Upper lobe of left lung (tissue), 4 donors: ENCODE measurements at regions not wholly inside any gene's neighbourhood (a gene's known extent, or its start where the extent isn't known, plus 50 kb on each side); places are given as distances from the start of the nearest gene placed in this dataset.

ENCODE experiments used
- CTCF ChIP-seq, 6 experiments: fragments of 450-650 bp in 4 of 6; fragments of 200-600 bp in 2 of 6; sonication (generic) in 2 of 6; IDR thresholded peaks; one replicate each; pipeline ENCODE4 v1.5.1; 2016 to 2019; ENCODE audit warnings: antibody characterized with exemption in 6 of 6
- EP300 ChIP-seq, 4 donors: sonication (generic); formaldehyde crosslinking; IDR thresholded peaks; one replicate each; pipeline ENCODE4 v1.5.1; 2017; ENCODE audit warnings: antibody characterized with exemption in 4 of 4, control low read depth in 2 of 4
- POLR2AphosphoS5 ChIP-seq, 2 donors: sonication (generic); formaldehyde crosslinking; IDR thresholded peaks; one replicate each; pipeline ENCODE4 v1.5.1; 2017; ENCODE audit warnings: antibody characterized with exemption in 2 of 2

- no peak for TF ChIP-seq CTCF (IDR thresholded peaks at IDR 0.05)
- no peak for TF ChIP-seq EP300 (IDR thresholded peaks at IDR 0.05)
- TF ChIP-seq POLR2AphosphoS5 (IDR thresholded peaks at IDR 0.05), result no peak
These were observed 153.5 kb downstream of the MACC1 start for GRCh38 chr7:20063644-20064043.
